Stimulated activated naive CD8-positive, alpha-beta T cell treated with anti-CD3 and anti-CD28 coated beads, Interleukin-15, amount 100 ng/mL, for 72 hours (primary cell): ENCODE measurements at regions not wholly inside any gene's neighbourhood (a gene's known extent, or its start where the extent isn't known, plus 50 kb on each side); places are given as distances from the start of the nearest gene placed in this dataset.
"Not testable (repeated sequence)": the region's sequence is repeated elsewhere in the genome, so short reads cannot be mapped to it uniquely, and the experiment has no call there.

Experiments
- ATAC-seq: fragments of 150-1000 bp; cut with Tn5 transposase; 2 replicates; pipeline ENCODE4 v1.10.0; 2021; ENCODE audit warnings: mild to moderate bottlenecking, moderate library complexity
- DNase-seq, 2 donors: peaks; one replicate each; pipeline ENCODE4 v3.0.0; 2021 to 2022
- H3K27ac Mint-ChIP-seq, 2 donors: one replicate each; pipeline ENCODE4 v1.8.0; 2022; ENCODE audit warnings: mild to moderate bottlenecking in 2 of 2, mixed read lengths in 2 of 2, moderate library complexity in 2 of 2
- H3K27me3 Mint-ChIP-seq: one replicate; pipeline ENCODE4 v1.8.0; 2022; ENCODE audit warnings: mixed read lengths
- H3K4me1 Mint-ChIP-seq: one replicate; pipeline ENCODE4 v1.8.0; 2022; ENCODE audit warnings: mild to moderate bottlenecking, mixed read lengths
- H3K4me3 Mint-ChIP-seq, 2 donors: one replicate each; pipeline ENCODE4 v1.8.0; 2022; ENCODE audit warnings: mild to moderate bottlenecking in 2 of 2, mixed read lengths in 2 of 2, moderate library complexity in 1 of 2
- H3K9me3 Mint-ChIP-seq, 2 donors: one replicate each; pipeline ENCODE4 v1.8.0; 2022; ENCODE audit warnings: mixed read lengths in 2 of 2

- peaks cover 11% of the 10 kb centered on the region for H3K27me3 Mint-ChIP-seq
- not testable (repeated sequence) for H3K4me3 Mint-ChIP-seq
These were observed 1503.6 kb upstream of the DEFB115 start for GRCh38 chr20:29753879-29754278.

GRCh38 chr20:29755854-29756498 is 1501.5 kb upstream of the DEFB115 start:
- H3K4me1 Mint-ChIP-seq, ATAC-seq, H3K4me3 Mint-ChIP-seq, DNase-seq: not testable (repeated sequence)
- H3K9me3 Mint-ChIP-seq = peaks cover 31 to 48% of the 10 kb centered on the region in 2 donors
- peak overlapping the region in 1 of 2 donors; percentile 73 for H3K27ac Mint-ChIP-seq
- H3K27me3 Mint-ChIP-seq = peaks cover 11% of the 10 kb centered on the region

More at GRCh38 chr20:29753879-29754278, 1503.6 kb upstream of the DEFB115 start:
- H3K27ac Mint-ChIP-seq = peak overlapping the region in 1 of 2 donors; percentile 33
- DNase-seq, ATAC-seq, H3K4me1 Mint-ChIP-seq: not testable (repeated sequence)
- peaks cover 33 to 50% of the 10 kb centered on the region in 2 donors for H3K9me3 Mint-ChIP-seq

GRCh38 chr20:29756664-29757063 is 1500.8 kb upstream of the DEFB115 start:
- Mint-ChIP-seq H3K9me3 (peaks cover 25 to 41% of the 10 kb centered on the region in 2 donors), H3K4me3 (no peak overlapping the region), H3K4me1 (no peaks in the 10 kb centered on the region), H3K27ac (no peak overlapping the region), H3K27me3 (peaks cover 8% of the 10 kb centered on the region)
- ATAC-seq = no peak
- no peak for DNase-seq

GRCh38 chr20:29761621-29762385 is 1495.7 kb upstream of the DEFB115 start:
- H3K27me3 Mint-ChIP-seq, H3K4me3 Mint-ChIP-seq, DNase-seq, ATAC-seq, H3K4me1 Mint-ChIP-seq, H3K27ac Mint-ChIP-seq: not testable (repeated sequence)
- H3K9me3 Mint-ChIP-seq = peaks cover 5 to 35% of the 10 kb centered on the region in 2 donors

GRCh38 chr20:29762620-29763019 is 1494.8 kb upstream of the DEFB115 start:
- H3K9me3 Mint-ChIP-seq = peaks cover 5 to 27% of the 10 kb centered on the region in 2 donors
- H3K27me3 Mint-ChIP-seq = peaks cover 9% of the 10 kb centered on the region
- DNase-seq (no peak), ATAC-seq (no peak)
- H3K4me3 Mint-ChIP-seq = peak overlapping the region in 1 of 2 donors; percentile 59
- no peaks in the 10 kb centered on the region for H3K4me1 Mint-ChIP-seq
- no peak overlapping the region for H3K27ac Mint-ChIP-seq

GRCh38 chr20:29763821-29764511 is 1493.5 kb upstream of the DEFB115 start:
- Mint-ChIP-seq H3K9me3 (peaks cover 5 to 25% of the 10 kb centered on the region in 2 donors), H3K4me3 (no peak overlapping the region), H3K4me1 (no peaks in the 10 kb centered on the region), H3K27ac (peak overlapping the region in 1 of 2 donors; percentile 22), H3K27me3 (peaks cover 9% of the 10 kb centered on the region)
- DNase-seq (no peak), ATAC-seq (no peak)

GRCh38 chr20:29764922-29765610 is 1492.4 kb upstream of the DEFB115 start:
- not testable (repeated sequence) for H3K4me3 Mint-ChIP-seq, H3K27me3 Mint-ChIP-seq, H3K27ac Mint-ChIP-seq, H3K4me1 Mint-ChIP-seq
- peak; percentile 69 for ATAC-seq
- H3K9me3 Mint-ChIP-seq = peaks cover 5 to 32% of the 10 kb centered on the region in 2 donors
- DNase-seq = peak; percentile 3 to 46

- not testable (repeated sequence) for H3K27me3 Mint-ChIP-seq, H3K4me1 Mint-ChIP-seq, DNase-seq, H3K4me3 Mint-ChIP-seq, ATAC-seq, H3K27ac Mint-ChIP-seq
- H3K9me3 Mint-ChIP-seq = peaks cover 26 to 48% of the 10 kb centered on the region in 2 donors
These were observed 1479.4 kb upstream of the DEFB115 start for GRCh38 chr20:29778033-29778432.

- not testable (repeated sequence) for H3K4me3 Mint-ChIP-seq, ATAC-seq, H3K27ac Mint-ChIP-seq, H3K4me1 Mint-ChIP-seq, H3K27me3 Mint-ChIP-seq, DNase-seq
- H3K9me3 Mint-ChIP-seq = peaks cover 26 to 71% of the 10 kb centered on the region in 2 donors
These were observed 1476.2 kb upstream of the DEFB115 start for GRCh38 chr20:29781217-29781616.

- peaks cover 27 to 77% of the 10 kb centered on the region in 2 donors for H3K9me3 Mint-ChIP-seq
- H3K27me3 Mint-ChIP-seq, DNase-seq, H3K27ac Mint-ChIP-seq, H3K4me3 Mint-ChIP-seq, H3K4me1 Mint-ChIP-seq, ATAC-seq: not testable (repeated sequence)
These were observed 1475.6 kb upstream of the DEFB115 start for GRCh38 chr20:29781891-29782290.

- not testable (repeated sequence) for H3K27ac Mint-ChIP-seq, ATAC-seq, H3K4me1 Mint-ChIP-seq, H3K4me3 Mint-ChIP-seq, H3K27me3 Mint-ChIP-seq, DNase-seq
- peaks cover 11 to 55% of the 10 kb centered on the region in 2 donors for H3K9me3 Mint-ChIP-seq
These were observed 1470.0 kb upstream of the DEFB115 start for GRCh38 chr20:29787456-29787855.

- H3K27me3 Mint-ChIP-seq = no peaks in the 10 kb centered on the region
- no peak overlapping the region for H3K4me3 Mint-ChIP-seq
- H3K4me1 Mint-ChIP-seq = no peaks in the 10 kb centered on the region
- peaks cover 16 to 38% of the 10 kb centered on the region in 2 donors for H3K9me3 Mint-ChIP-seq
- no peak overlapping the region for H3K27ac Mint-ChIP-seq
- ATAC-seq (no peak), DNase-seq (no peak)
These were observed 1467.0 kb upstream of the DEFB115 start for GRCh38 chr20:29790510-29790909.

GRCh38 chr20:29831508-29831907 is 1426.0 kb upstream of the DEFB115 start:
- H3K4me1 Mint-ChIP-seq, H3K4me3 Mint-ChIP-seq, H3K27ac Mint-ChIP-seq, ATAC-seq, H3K27me3 Mint-ChIP-seq, DNase-seq: not testable (repeated sequence)
- peaks cover 4 to 45% of the 10 kb centered on the region in 2 donors for H3K9me3 Mint-ChIP-seq

GRCh38 chr20:29868014-29868413 is 1389.5 kb upstream of the DEFB115 start:
- H3K9me3 Mint-ChIP-seq = peaks cover 6 to 30% of the 10 kb centered on the region in 2 donors
- not testable (repeated sequence) for H3K27ac Mint-ChIP-seq, H3K27me3 Mint-ChIP-seq, H3K4me1 Mint-ChIP-seq, H3K4me3 Mint-ChIP-seq, ATAC-seq, DNase-seq

- H3K9me3 Mint-ChIP-seq = peaks cover 6 to 33% of the 10 kb centered on the region in 2 donors
- H3K27ac Mint-ChIP-seq, H3K4me1 Mint-ChIP-seq, DNase-seq, ATAC-seq, H3K27me3 Mint-ChIP-seq, H3K4me3 Mint-ChIP-seq: not testable (repeated sequence)
These were observed 1388.8 kb upstream of the DEFB115 start for GRCh38 chr20:29868688-29869087.
